Superior temporal gyrus (tissue), 1 donor: ENCODE measurements at regions not wholly inside any gene's neighbourhood (a gene's known extent, or its start where the extent isn't known, plus 50 kb on each side); places are given as distances from the start of the nearest gene placed in this dataset.
"Not testable (repeated sequence)": the region's sequence is repeated elsewhere in the genome, so short reads cannot be mapped to it uniquely, and the experiment has no call there.

ENCODE experiments used
- DNase-seq: peaks from one replicate; pipeline ENCODE4 v3.0.0-alpha.2; 2016; ENCODE audit errors: extremely low spot score

GRCh38 chr3:23129817-23130216 is 73.3 kb upstream of the UBE2E2 start:
- DNase-seq, result no peak

GRCh38 chr3:23130406-23130805 is 72.7 kb upstream of the UBE2E2 start:
- no peak for DNase-seq

- DNase-seq, result no peak
Observed at GRCh38 chr3:23135026-23135785, 67.9 kb upstream of the UBE2E2 start.

- DNase-seq, result no peak
Observed at GRCh38 chr3:23136054-23136453, 67.1 kb upstream of the UBE2E2 start.

- not testable (repeated sequence) for DNase-seq
Observed at GRCh38 chr3:23144051-23144450, 59.1 kb upstream of the UBE2E2 start.

GRCh38 chr3:23146163-23146562 is 57.0 kb upstream of the UBE2E2 start:
- DNase-seq, result no peak

GRCh38 chr3:23152989-23153388 is 50.1 kb upstream of the UBE2E2 start:
- DNase-seq, result no peak
